Body of pancreas (tissue), 4 donors: ENCODE measurements at regions not wholly inside any gene's neighbourhood (a gene's known extent, or its start where the extent isn't known, plus 50 kb on each side); places are given as distances from the start of the nearest gene placed in this dataset.

Experiments used
- ATAC-seq: fragments of 150-250 bp; one replicate; pipeline ENCODE4 v1.9.1; 2016
- DNase-seq, 4 donors: peaks; one replicate each; pipeline ENCODE4 v3.0.0-alpha.2; 2019
- H3K27ac ChIP-seq, 4 donors: fragments of 200-600 bp; sonication (generic); 1 replicate in 3 of 4; 2 replicates in 1 of 4; pipeline versions ENCODE4 v1.5.1 to v1.6.1; 2016 to 2019; ENCODE audit warnings: mild to moderate bottlenecking in 1 of 4, mixed read lengths in 1 of 4, moderate library complexity in 1 of 4
- H3K27me3 ChIP-seq, 2 donors: fragments of 200-600 bp; sonication (generic); one replicate each; pipeline ENCODE4 v1.6.0; 2016; ENCODE audit warnings: mild to moderate bottlenecking in 1 of 2
- H3K36me3 ChIP-seq, 2 donors: fragments of 200-600 bp; sonication (generic); replicated peaks in 1 of 2; 2 replicates each; pipeline ENCODE4 v1.5.1; 2016; ENCODE audit warnings: low read depth in 2 of 2; ENCODE audit not compliant: insufficient read depth in 1 of 2
- H3K4me1 ChIP-seq: fragments of 200-600 bp; sonication (generic); one replicate; pipeline ENCODE4 v1.6.0; 2016
- H3K4me3 ChIP-seq, 2 donors: fragments of 200-600 bp; sonication (generic); 1 replicate in 1 of 2; 2 replicates in 1 of 2; pipeline ENCODE4 v1.5.1; 2016 to 2019
- H3K9me3 ChIP-seq, 3 donors: fragments of 200-600 bp; sonication (generic); 1 replicate in 2 of 3; 2 replicates in 1 of 3; pipeline ENCODE4 v1.5.1; 2016
- CTCF ChIP-seq, 7 experiments: fragments of 450-650 bp in 4 of 7; fragments of 200-600 bp in 3 of 7; sonication (generic) in 3 of 7; IDR thresholded peaks; one replicate each; pipeline ENCODE4 v1.5.1; 2016 to 2019; ENCODE audit warnings: antibody characterized with exemption in 7 of 7
- POLR2A ChIP-seq, 3 donors: fragments of 450-650 bp; IDR thresholded peaks; one replicate each; pipeline ENCODE4 v1.6.1; 2016; ENCODE audit warnings: antibody characterized with exemption in 3 of 3, mild to moderate bottlenecking in 2 of 3
- WGBS, 2 donors: methylation state at CpG; one replicate each; pipeline ENCODE4 v1.1.5; 2017; 5-methylcytosine and 5-hydroxymethylcytosine counted together
- intact Hi-C: fragments of 100-400 bp; cut with DNase I; formaldehyde crosslinking; loops from one replicate; pipeline ENCODE4 v1.15.1; 2023

- Histone ChIP-seq H3K36me3 (no peaks in the 10 kb centered on the region), H3K4me1 (peaks cover 6% of the 10 kb centered on the region), H3K9me3 (no peaks in the 10 kb centered on the region), H3K4me3 (no peak overlapping the region), H3K27me3 (no peaks in the 10 kb centered on the region), H3K27ac (no peak overlapping the region)
- 63 to 66% methylated on average over 2 of the region's 2 CpGs for WGBS, 2 donors
- DNase-seq (no peak), ATAC-seq (no peak)
- intact Hi-C loops, result no loop called here
- TF ChIP-seq CTCF (IDR thresholded peaks at IDR 0.05) (no peak), POLR2A (IDR thresholded peaks at IDR 0.05) (no peak)
These were observed 144.1 kb downstream of the KLF13 start for GRCh38 chr15:31470756-31471155.

DNA sequence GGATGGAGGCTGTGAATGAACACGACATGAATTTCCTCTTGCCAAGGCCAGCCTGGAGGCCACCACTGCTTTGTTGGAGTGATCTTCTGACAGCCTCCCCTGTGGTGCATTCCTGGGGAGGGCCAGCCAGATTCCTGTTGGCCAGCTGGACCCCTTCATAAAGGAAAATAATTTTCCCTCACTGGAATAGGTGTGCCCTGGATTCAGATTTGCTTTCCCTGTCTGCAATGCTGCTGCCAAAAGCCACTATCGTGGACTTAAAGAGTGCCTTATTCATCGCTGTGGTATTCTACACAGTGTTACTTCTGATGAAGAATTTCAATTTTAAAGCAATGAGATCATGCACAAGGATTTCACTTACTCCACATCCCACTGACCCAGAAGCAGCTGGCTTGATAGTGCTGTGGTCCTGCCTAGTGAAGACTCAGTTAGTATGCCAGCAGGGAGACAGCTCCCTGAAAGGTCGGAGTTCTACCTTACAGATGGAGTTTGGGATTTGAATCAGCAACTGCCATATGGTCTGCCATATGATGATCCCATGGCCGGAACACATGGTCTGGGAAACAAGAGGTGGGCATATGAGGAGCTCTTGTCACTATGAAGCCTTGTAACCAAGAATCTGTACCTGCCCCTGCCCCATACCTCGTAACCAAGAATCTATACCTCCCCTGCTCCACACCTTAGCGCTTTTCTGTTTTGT is 145.2 kb downstream of the KLF13 start:
- Histone ChIP-seq H3K4me1 (no peaks in the 10 kb centered on the region), H3K27me3 (no peaks in the 10 kb centered on the region), H3K9me3 (no peaks in the 10 kb centered on the region), H3K36me3 (no peaks in the 10 kb centered on the region), H3K27ac (no peak overlapping the region), H3K4me3 (no peak overlapping the region)
- WGBS, 2 donors, result 74 to 81% methylated on average over 7 of the region's 7 CpGs
- TF ChIP-seq POLR2A (IDR thresholded peaks at IDR 0.05), result no peak
- intact Hi-C loops, result no loop called here
- no peak for ATAC-seq
- DNase-seq, result no peak

DNA sequence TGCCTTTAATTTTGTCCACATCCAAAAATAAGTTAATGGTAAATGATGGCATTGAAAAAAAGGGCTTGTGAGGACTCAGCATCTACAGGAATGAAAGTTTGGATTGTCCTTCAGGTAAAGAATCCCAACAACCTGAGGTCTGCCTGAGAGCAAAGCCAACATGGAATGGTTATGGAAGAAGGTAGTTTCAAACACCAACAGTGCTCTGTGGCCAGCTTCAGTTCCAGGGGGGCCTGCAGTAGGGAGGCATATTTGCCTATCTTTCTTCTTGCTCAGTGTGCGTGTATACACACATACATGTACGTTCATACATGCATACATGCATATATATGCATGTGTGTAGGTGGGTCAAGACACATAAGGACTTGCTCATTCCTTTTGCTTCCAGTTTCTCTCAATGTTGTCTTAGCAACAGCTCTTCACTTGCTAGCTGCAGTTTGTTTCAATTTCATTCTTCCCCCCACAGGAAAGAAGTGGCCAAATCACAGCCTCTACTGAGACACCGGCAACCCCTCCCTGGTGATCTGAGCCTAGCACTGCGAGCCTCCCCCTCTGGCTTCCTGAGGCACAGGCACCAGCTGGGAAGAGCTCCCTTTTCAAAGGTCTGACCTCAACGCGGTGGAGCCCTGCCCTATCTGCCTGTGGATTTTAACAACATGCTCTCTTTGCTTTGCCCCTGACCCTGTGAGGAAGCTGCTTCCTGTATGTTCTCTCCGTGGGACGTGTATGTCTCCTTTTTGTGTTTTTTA is 146.2 kb downstream of the KLF13 start:
- Histone ChIP-seq H3K4me3 (no peak overlapping the region), H3K27ac (no peak overlapping the region), H3K36me3 (no peaks in the 10 kb centered on the region), H3K27me3 (no peaks in the 10 kb centered on the region), H3K4me1 (no peaks in the 10 kb centered on the region), H3K9me3 (no peaks in the 10 kb centered on the region)
- 35 to 45% methylated on average over 8 of the region's 8 CpGs for WGBS, 2 donors
- no peak for DNase-seq
- peak; percentile 30 for ATAC-seq
- TF ChIP-seq CTCF (IDR thresholded peaks at IDR 0.05) (no peak), POLR2A (IDR thresholded peaks at IDR 0.05) (no peak)
- intact Hi-C loops, result no loop called here

DNA sequence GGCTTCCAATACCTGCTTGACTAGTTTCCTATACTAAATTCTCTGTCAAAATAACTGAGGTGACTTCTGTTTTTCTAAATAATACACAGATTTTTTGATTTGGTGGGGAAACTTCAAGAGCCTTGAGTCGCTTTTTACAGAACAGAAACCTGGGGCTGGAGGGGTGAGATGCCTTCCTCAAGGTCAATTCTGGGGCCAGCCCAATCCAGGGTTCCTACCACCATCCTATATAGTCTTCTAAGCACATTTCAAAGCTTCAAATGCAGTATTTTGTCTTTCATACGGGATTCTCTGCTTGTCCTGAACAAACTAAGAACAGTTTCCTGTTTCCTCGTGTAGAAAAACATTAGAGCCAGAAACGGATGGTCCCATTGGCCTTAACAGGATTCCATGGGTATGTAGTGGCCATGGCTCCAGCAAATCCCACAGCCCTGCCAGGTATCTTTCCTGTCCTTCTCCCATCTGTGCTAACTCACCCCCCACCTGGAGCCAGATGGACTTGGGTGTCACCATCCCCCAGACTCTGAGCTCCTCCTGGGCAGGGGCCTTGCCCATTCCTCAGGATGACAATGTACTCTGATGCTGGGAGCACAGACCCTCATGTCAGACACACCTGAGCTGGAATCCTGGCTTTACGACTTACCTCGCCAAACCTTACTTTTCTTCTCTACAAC is 146.9 kb downstream of the KLF13 start:
- Histone ChIP-seq H3K9me3 (no peaks in the 10 kb centered on the region), H3K4me1 (no peaks in the 10 kb centered on the region), H3K27ac (no peak overlapping the region), H3K36me3 (no peaks in the 10 kb centered on the region), H3K27me3 (no peaks in the 10 kb centered on the region), H3K4me3 (no peak overlapping the region)
- intact Hi-C loops, result no loop called here
- DNase-seq (peak in 1 of 4 donors; percentile 7), ATAC-seq (no peak)
- 63 to 65% methylated on average over 6 of the region's 6 CpGs for WGBS, 2 donors
- TF ChIP-seq POLR2A (IDR thresholded peaks at IDR 0.05) (no peak), CTCF (IDR thresholded peaks at IDR 0.05) (no peak)

DNA sequence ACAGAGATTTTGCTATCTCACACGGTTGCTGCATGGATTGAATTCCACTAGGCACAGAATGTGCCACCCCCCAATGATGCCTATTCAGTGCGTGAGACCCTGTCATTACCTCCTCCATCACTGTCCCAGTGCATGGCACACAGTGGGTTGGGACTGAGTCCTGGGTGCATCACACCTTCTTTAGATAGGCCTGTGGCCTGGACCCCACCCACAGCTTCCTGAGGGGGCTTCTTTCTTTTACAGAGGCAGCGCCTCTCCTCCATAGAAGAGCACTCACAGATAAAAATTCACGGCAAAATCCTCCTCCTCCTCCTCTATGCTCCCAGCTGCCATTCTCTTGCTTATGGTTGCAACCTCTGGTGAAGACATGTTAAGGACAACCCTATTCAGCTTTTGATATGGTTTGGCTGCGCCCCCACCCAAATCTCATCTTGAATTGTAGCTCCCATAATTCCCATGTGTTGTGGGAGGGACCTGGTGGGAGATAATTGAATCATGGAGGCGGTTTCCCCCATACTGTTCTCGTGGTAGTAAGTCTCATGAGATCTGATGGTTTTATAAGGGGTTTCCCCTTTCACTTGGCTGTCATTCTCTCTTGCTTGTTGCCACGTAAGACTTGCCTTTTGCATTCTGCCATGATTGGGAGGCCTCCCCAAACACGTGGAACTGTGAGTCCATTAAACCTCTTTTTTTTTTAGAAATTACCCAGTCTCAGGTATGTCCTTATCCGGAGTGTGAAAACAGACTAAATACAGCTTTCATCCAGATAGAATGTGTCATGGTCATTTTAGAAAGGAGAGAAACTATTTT is 147.6 kb downstream of the KLF13 start:
- Histone ChIP-seq H3K9me3 (no peaks in the 10 kb centered on the region), H3K36me3 (no peaks in the 10 kb centered on the region), H3K4me1 (no peaks in the 10 kb centered on the region), H3K27ac (no peak overlapping the region), H3K27me3 (no peaks in the 10 kb centered on the region), H3K4me3 (no peak overlapping the region)
- intact Hi-C loops, result no loop called here
- WGBS, 2 donors, result 86% methylated on average over 10 of the region's 10 CpGs
- no peak for ATAC-seq
- TF ChIP-seq POLR2A (IDR thresholded peaks at IDR 0.05) (no peak), CTCF (IDR thresholded peaks at IDR 0.05) (no peak)
- no peak for DNase-seq
